OCI-LY3 (cell line): ENCODE measurements at regions not wholly inside any gene's neighbourhood (a gene's known extent, or its start where the extent isn't known, plus 50 kb on each side); places are given as distances from the start of the nearest gene placed in this dataset.

Source experiments
- EZH2phosphoT487 ChIP-seq: fragments of 200-600 bp; shearing (Covaris generic); IDR thresholded peaks from 2 replicates; pipeline ENCODE4 v1.6.1; 2018; ENCODE audit warnings: antibody characterized with exemption, mixed run types, low read depth
- TF ChIP-seq, protein P1 (sequence below): fragments of 200-600, 300-600 bp; sonication (generic); IDR thresholded peaks from 2 replicates; pipeline ENCODE4 v1.5.1; 2014; ENCODE audit warnings: antibody characterized with exemption, low read length, low read depth

DNA sequence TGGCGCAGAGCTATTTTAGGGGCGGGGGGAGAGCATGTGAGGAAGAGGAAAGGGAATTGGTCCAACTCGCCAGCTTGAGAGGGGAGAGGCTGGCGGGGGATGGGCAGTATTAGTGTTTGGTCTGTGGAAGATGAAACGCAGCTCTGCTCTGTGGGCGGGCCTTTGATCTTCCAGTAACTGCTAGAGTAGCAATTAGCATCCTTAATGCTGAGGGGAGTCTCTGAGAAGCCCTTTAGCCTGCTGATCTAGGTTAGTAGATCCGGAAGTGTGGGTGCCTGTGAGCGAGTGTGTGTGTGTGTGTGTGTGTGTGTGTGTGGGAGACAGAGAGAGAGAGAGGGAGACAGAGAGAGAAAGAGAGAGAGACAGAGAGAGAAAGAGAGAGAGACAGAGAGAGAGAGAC lies 117.2 kb upstream of the BACH2 start:
- no peak for TF ChIP-seq EZH2phosphoT487
- TF ChIP-seq, protein P1, sequence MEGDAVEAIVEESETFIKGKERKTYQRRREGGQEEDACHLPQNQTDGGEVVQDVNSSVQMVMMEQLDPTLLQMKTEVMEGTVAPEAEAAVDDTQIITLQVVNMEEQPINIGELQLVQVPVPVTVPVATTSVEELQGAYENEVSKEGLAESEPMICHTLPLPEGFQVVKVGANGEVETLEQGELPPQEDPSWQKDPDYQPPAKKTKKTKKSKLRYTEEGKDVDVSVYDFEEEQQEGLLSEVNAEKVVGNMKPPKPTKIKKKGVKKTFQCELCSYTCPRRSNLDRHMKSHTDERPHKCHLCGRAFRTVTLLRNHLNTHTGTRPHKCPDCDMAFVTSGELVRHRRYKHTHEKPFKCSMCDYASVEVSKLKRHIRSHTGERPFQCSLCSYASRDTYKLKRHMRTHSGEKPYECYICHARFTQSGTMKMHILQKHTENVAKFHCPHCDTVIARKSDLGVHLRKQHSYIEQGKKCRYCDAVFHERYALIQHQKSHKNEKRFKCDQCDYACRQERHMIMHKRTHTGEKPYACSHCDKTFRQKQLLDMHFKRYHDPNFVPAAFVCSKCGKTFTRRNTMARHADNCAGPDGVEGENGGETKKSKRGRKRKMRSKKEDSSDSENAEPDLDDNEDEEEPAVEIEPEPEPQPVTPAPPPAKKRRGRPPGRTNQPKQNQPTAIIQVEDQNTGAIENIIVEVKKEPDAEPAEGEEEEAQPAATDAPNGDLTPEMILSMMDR = no peak
